ENCODE measurements at regions not wholly inside any gene's neighbourhood (a gene's known extent, or its start where the extent isn't known, plus 50 kb on each side); places are given as distances from the start of the nearest gene placed in this dataset.

- TF ChIP-seq NR3C1 (CRISPR knock-in tag; conservative IDR thresholded peaks at IDR 0.05; ENCODE audit: low read depth): no peak
- no peak for TF ChIP-seq CTCF (IDR thresholded peaks at IDR 0.05)
- no peak for TF ChIP-seq ATF3 (CRISPR knock-in tag; conservative IDR thresholded peaks at IDR 0.05)
These were observed 791.9 kb downstream of the TRIB2 start for GRCh38 chr2:13508671-13509070.

All from WTC11 (cell line).